ENCODE measurements at regions not wholly inside any gene's neighbourhood (a gene's known extent, or its start where the extent isn't known, plus 50 kb on each side); places are given as distances from the start of the nearest gene placed in this dataset.

DNA sequence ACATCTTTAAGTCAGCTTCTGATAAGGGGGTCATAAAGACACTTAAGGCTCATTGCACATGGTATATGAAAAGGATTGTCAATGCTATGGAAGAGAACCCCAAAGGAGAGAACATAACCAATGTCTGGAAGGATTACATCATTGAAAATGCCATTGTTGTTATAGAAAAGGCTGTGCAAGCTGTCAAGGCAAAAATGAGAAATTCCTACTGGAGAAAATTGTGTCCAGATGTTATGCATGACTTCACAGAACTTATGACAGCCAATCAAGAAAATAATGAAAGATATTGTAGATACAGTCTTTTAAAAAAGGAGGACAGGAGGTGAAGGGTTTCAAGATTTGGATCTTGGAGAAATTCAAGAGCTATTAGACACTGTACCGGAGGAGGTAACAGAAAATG is 96.3 kb upstream of the MBNL1 start:
- TF ChIP-seq POLR2AphosphoS5 (IDR thresholded peaks at IDR 0.05; ENCODE audit: low read depth, low read length) (no peak), EGR1 (IDR thresholded peaks at IDR 0.05; ENCODE audit: low read depth) (no peak), YY1 (IDR thresholded peaks at IDR 0.05; ENCODE audit: extremely low read depth, insufficient replicate concordance, low read depth, low read length) (no peak), RAD21 (IDR thresholded peaks at IDR 0.05; ENCODE audit: low read depth) (no peak), CBX3 (IDR thresholded peaks at IDR 0.05; ENCODE audit: low read depth) (no peak), TCF7L2 (IDR thresholded peaks at IDR 0.05; ENCODE audit: borderline replicate concordance, extremely low read depth, insufficient read depth, insufficient read length) (no peak), POLR2A (IDR thresholded peaks at IDR 0.05; ENCODE audit: borderline replicate concordance, extremely low read depth, insufficient read depth, insufficient read length) (no peak), EZH2phosphoT487 (IDR thresholded peaks at IDR 0.05; ENCODE audit: borderline replicate concordance) (no peak)
- TF ChIP-seq, protein P1, sequence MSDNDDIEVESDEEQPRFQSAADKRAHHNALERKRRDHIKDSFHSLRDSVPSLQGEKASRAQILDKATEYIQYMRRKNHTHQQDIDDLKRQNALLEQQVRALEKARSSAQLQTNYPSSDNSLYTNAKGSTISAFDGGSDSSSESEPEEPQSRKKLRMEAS (IDR thresholded peaks at IDR 0.05), result no peak

DNA sequence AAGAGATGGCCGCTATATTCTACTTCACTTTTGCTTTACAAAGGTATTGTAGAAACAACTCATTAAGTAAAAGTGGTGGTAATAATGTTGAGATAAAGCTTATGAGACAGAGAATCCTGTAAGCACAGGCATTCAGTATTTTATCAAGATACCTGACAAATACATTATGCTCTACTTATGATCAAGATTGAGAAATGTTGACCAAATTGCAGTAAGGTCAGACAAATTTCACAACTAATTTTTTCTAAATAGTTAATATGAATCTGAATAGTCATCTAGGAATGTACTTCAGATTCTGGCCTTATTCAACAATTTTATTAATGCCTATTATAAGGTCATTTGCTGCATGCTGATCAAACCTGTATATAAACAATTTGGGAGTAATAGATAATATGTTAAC is 95.1 kb upstream of the MBNL1 start:
- H3K4me3 ChIP-seq (replicated peaks in 1 of 2; ENCODE audit: low read depth in 1 of 2, low read length in 2 of 2), result no peak overlapping the region
- TF ChIP-seq RAD21 (IDR thresholded peaks at IDR 0.05; ENCODE audit: low read depth) (no peak), SP1 (IDR thresholded peaks at IDR 0.05; ENCODE audit: low read depth) (no peak), FOSL1 (IDR thresholded peaks at IDR 0.05; ENCODE audit: low read depth) (no peak), EZH2 (IDR thresholded peaks at IDR 0.05) (no peak), EGR1 (IDR thresholded peaks at IDR 0.05; ENCODE audit: low read depth) (no peak), CEBPB (IDR thresholded peaks at IDR 0.05; ENCODE audit: low read depth) (no peak), ZFX (IDR thresholded peaks at IDR 0.05) (no peak), CBX3 (IDR thresholded peaks at IDR 0.05; ENCODE audit: low read depth) (no peak), EZH2phosphoT487 (IDR thresholded peaks at IDR 0.05; ENCODE audit: borderline replicate concordance) (no peak)
- TF ChIP-seq, protein P2, sequence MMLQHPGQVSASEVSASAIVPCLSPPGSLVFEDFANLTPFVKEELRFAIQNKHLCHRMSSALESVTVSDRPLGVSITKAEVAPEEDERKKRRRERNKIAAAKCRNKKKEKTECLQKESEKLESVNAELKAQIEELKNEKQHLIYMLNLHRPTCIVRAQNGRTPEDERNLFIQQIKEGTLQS (IDR thresholded peaks at IDR 0.05), result no peak
- intact Hi-C loops (cut with micrococcal nuclease), result no loop called here
- ChIA-PET RAD21 (ENCODE audit: low non-redundant PET in 1 of 2, low total read pairs in 2 of 2, uncharacterized antibody in 2 of 2, unreplicated experiment in 2 of 2) (no interaction called here), CTCF (no interaction called here), POLR2A (no interaction called here)
- H3K9me3 ChIP-seq (ENCODE audit: control insufficient read depth in 1 of 2, insufficient read depth in 1 of 2, low read depth in 1 of 2, low read length in 2 of 2), result no peaks in the 10 kb centered on the region
- DNase-seq (ENCODE audit: low read depth, low spot score), result no peak
- H2AFZ ChIP-seq (ENCODE audit: low read depth, low read length, poor library complexity, severe bottlenecking), result no peak overlapping the region
- H3K9me2 ChIP-seq (ENCODE audit: insufficient read depth), result no peaks in the 10 kb centered on the region
- H3K27ac ChIP-seq (ENCODE audit: low read depth, low read length), result no peak overlapping the region
- no peaks in the 10 kb centered on the region for H3K79me2 ChIP-seq (ENCODE audit: insufficient read depth, low read length)
- ATAC-seq, result no peak
- no peak overlapping the region for H3K4me2 ChIP-seq (ENCODE audit: low read length)
- H3K9ac ChIP-seq (ENCODE audit: low read length), result no peak overlapping the region
- no peaks in the 10 kb centered on the region for H3K36me3 ChIP-seq (ENCODE audit: control insufficient read depth in 1 of 2, insufficient read depth in 2 of 2, low read length in 2 of 2)
- H3K27me3 ChIP-seq (ENCODE audit: insufficient read depth, low read length), result no peaks in the 10 kb centered on the region
- no TSS peak for BruUV-seq (replicated peaks)
- H3K4me1 ChIP-seq (ENCODE audit: control insufficient read depth in 1 of 2, insufficient read depth in 2 of 2, low read length in 2 of 2), result peaks cover 11 to 12% of the 10 kb centered on the region in 2 experiments
- no peaks in the 10 kb centered on the region for H4K20me1 ChIP-seq (ENCODE audit: insufficient read depth)

More for the DNA sequence above, 96.3 kb upstream of the MBNL1 start:
- intact Hi-C loops (cut with micrococcal nuclease), result no loop called here
- ChIA-PET RAD21 (ENCODE audit: low non-redundant PET in 1 of 2, low total read pairs in 2 of 2, uncharacterized antibody in 2 of 2, unreplicated experiment in 2 of 2) (no interaction called here), CTCF (no interaction called here), POLR2A (no interaction called here)
- Histone ChIP-seq H3K27me3 (ENCODE audit: insufficient read depth, low read length) (no peaks in the 10 kb centered on the region), H3K27ac (ENCODE audit: low read depth, low read length) (no peak overlapping the region), H3K79me2 (ENCODE audit: insufficient read depth, low read length) (no peaks in the 10 kb centered on the region), H3K9me2 (ENCODE audit: insufficient read depth) (no peaks in the 10 kb centered on the region), H3K4me2 (ENCODE audit: low read length) (no peak overlapping the region), H3K4me1 (ENCODE audit: control insufficient read depth in 1 of 2, insufficient read depth in 2 of 2, low read length in 2 of 2) (peaks cover 11 to 12% of the 10 kb centered on the region in 2 experiments), H3K9ac (ENCODE audit: low read length) (no peak overlapping the region), H2AFZ (ENCODE audit: low read depth, low read length, poor library complexity, severe bottlenecking) (no peak overlapping the region), H3K36me3 (ENCODE audit: control insufficient read depth in 1 of 2, insufficient read depth in 2 of 2, low read length in 2 of 2) (no peaks in the 10 kb centered on the region), H3K9me3 (ENCODE audit: control insufficient read depth in 1 of 2, insufficient read depth in 1 of 2, low read depth in 1 of 2, low read length in 2 of 2) (no peaks in the 10 kb centered on the region), H4K20me1 (ENCODE audit: insufficient read depth) (no peaks in the 10 kb centered on the region), H3K4me3 (replicated peaks in 1 of 2; ENCODE audit: low read depth in 1 of 2, low read length in 2 of 2) (no peak overlapping the region)
- ATAC-seq, result no peak
- no TSS peak for BruUV-seq (replicated peaks)
- DNase-seq (ENCODE audit: low read depth, low spot score), result no peak

Data from HCT116 (cell line).